ENCODE measurements at regions not wholly inside any gene's neighbourhood (a gene's known extent, or its start where the extent isn't known, plus 50 kb on each side); places are given as distances from the start of the nearest gene placed in this dataset.
"Not testable (repeated sequence)": the region's sequence is repeated elsewhere in the genome, so short reads cannot be mapped to it uniquely, and the experiment has no call there.

- DNase-seq, result no peak
These were observed 153.2 kb upstream of the THBS2 start for GRCh38 chr6:169406804-169407203.

DNA sequence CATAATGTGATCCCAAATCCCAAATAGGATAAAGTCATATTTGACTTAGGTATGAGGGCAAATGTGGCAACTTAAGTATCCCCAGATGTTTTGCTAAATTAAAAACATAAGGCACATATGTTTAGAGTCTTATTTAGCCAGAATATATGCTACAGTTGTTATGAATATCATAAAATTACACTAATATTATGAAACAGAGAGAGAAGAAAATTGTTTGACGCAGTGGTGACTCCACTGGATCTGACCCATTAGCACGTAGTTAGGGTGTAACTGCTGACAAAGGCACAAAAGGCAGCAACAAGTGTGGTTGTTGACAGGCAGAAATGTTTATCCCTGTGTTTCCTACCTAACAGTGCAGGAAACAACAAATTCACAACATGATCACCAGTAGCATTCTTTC lies 152.4 kb upstream of the THBS2 start:
- DNase-seq, result no peak

DNA sequence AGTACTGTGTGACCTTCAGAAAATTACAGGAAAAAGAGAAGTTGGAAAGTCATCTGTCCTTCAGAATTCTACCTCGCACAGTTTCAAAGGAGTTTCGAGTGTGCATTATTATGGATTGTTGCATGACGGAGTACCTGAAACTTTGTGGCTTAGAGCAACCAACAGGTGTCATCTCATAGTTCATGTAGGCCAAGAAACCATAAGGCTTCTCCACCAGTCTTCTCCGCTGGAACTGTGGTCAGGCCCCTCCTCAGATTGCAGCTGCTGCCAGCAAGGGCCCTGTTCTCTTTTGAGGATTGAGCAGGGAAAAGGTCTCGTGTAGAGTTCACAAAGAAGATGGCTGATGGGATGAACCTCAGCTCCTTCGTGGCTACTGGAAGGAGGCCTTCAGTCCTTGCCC lies 151.2 kb upstream of the THBS2 start:
- DNase-seq, result no peak

- no peak for DNase-seq
These were observed 144.9 kb upstream of the THBS2 start for GRCh38 chr6:169398342-169399105.

DNA sequence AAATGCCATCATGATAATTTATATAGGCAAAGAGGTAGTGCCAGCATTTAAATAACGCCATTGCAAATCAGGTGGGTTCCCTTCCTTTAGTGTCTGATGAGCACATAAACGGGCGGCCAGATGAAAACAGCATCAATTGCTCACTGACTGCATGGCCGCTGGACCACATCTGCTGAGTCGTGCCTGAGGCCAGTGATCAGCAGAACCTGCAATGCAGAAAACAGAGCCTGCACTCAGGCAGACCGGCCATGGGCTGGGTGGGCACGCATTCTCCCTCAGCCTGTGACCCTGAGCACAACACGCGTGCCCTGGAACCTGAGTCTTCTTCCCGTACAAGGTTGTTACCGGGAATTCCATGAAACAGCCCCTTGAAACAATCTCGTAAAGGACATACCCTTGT lies 144.0 kb upstream of the THBS2 start:
- DNase-seq, result no peak

DNA sequence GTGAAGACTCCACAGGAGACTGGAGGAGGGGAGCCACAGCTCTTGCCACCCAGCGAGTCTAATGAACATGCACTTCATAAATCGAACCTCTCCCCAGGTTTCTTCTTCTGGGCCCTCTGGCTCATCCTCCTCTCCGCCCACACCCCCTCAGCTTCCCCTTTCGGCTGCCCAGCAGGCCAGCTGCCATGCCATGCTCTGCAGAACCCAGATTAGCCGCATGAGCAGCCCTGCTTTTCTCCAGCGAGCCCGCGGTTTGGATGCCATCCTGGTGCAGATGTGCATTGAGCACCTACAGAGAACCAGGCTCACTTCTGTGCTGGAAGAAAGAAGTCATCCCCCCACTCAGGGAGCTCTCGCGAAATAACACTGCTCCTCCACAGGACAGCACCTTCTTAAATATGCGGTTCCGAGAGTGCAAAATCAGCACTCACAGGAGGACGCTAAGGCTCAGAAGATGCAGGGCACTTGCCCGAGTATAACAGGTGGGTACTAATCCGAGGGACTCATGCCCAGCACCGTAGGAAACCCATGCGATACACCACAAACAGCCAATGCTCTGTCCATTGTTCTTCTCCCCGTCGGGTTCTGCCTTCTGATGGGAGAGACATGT lies 143.0 kb upstream of the THBS2 start:
- no peak for DNase-seq

DNA sequence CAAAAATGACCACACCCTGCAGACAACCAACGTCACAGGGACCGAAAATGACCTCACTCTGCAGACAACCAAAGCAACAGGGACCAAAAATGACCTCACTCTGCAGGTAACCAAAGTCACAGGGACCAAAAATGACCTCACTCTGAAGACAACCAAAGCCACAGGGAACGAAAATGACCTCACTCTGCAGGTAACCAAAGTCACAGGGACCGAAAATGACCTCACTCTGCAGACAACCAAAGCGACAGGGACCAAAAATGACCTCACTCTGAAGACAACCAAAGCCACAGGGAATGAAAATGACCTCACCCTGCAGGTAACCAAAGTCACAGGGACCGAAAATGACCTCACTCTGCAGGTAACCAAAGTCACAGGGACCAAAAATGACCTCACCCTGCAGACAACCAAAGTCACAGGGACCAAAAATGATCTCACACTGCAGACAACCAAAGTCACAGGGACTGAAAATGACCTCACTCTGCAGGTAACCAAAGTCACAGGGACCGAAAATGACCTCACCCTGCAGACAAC lies 142.4 kb upstream of the THBS2 start:
- not testable (repeated sequence) for DNase-seq

GRCh38 chr6:169395080-169395805 lies 141.6 kb upstream of the THBS2 start:
- DNase-seq, result no peak

- DNase-seq, result no peak
These were observed 140.1 kb upstream of the THBS2 start for GRCh38 chr6:169393753-169394152.

DNA sequence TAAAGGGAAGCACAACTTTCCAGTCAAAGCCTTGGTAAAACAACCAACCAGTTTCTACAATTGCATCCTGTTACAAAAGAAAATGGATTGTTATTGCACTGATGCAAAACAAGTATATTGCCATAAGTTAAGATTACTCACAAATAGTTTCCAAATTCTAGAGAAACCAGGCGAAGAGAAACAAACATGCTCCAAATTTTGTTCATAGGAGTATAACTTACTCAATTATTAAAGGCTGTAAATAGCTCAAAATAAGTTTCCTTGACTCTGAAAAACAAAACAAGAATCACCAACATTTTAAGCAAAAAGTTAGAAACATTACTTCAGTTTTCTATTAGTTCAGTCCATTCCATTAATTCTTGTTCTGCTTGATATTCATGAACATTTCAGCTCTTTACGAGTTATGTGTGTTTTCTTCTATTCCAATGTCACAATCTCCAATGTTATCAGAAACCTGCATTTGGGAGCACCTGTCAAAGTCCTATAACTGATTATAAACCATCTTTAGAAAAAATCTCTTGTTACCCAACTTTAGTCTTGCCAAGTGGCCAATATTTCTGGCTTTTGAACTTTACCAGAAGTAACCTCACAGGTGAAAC lies 137.9 kb upstream of the THBS2 start:
- DNase-seq, result no peak

DNA sequence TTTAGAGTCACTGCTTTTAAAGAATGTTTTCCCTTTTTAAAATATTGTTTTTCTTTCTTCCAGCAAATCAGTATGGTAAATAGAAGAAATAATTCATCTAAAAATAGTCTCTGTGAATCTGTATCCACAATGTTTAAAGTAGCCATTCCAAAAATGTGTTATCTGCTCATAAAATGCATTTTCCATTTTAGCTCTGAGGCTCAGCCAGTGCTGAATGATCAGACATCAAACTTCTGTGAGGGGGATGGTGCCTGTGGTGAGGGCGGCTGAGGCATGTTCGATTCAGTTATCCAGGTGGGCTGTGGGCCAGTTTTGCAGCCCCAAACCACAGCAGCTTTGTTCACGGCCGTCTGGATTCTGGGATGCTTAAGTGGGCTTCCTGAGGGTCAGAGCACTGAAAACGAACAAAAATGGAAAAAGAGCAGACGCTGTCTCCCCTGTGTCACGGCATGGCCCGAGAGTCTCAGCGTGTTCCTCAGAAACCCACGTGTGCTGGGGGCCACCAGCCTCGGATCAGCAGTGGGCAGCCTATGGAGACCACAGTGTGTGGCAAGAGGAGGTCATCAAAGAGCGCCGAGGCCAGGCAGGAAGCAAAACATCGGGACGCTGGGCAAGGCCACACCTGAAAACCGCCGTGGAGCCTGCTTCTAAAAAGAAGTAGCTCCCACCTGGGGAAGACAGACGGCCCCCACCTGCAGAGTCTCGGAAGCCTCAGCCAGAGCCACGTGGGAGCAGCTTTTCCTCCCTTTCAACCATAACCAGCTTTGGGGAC lies 134.9 kb upstream of the THBS2 start:
- no peak for DNase-seq

DNA sequence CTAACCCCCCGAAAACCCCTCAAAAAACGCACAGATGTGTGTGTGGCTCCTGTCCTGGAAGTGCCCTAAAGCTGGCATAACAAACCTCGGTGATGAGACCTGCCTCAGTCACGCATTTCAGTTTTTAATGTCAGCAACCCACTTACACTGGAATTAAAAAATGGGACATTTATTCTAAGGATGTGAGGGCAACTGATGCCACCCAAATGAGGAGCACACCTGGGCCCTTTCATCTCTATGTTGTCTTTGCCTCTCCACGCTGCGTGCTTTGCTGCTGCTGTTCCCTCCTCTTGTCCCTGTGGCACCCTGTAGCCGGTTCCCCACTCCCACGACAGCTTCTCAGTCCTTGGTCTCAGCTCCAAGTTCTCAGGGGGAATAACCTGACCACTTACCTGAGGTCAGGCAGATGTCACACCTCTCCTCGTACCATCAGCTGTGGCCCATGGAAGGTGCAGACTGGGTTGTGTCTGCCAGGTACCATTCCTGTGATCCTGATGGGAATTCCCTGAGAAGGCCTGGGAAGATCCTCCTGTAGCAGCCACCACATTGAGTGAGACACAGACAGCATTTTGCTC lies 134.2 kb upstream of the THBS2 start:
- no peak for DNase-seq

DNA sequence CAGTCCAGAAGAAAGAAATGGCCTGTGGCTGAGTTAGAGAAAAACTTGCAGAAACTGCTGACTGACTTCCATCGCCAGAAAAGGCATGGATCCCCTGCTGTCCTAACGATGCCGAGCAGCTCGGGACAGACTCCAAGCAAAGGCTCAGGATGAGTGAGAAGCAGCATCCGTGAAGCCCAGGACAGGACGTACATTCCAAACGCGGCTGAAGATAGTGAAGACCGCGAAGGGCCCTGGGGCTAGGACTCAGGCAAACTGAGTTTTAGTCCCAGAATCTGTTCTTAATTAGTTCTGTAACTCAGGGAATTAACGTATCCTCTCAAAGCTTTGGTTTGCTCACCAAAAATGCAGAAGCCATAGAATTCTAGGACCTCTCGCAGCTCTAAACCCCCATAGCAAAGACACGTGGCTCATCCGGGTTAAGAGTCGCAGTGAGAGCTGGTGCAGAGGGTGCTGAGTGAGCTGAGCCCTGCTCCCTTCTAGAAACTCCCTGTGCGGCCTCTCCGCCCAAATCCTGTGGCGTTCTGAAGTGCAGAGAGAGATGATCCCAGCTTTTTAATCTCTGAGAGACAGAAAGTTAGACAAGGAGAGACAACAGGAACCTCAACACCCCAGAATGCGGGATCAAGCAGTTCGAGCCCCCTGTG lies 132.9 kb upstream of the THBS2 start:
- DNase-seq, result no peak

- no peak for DNase-seq
These were observed 131.7 kb upstream of the THBS2 start for GRCh38 chr6:169385237-169385880.

DNA sequence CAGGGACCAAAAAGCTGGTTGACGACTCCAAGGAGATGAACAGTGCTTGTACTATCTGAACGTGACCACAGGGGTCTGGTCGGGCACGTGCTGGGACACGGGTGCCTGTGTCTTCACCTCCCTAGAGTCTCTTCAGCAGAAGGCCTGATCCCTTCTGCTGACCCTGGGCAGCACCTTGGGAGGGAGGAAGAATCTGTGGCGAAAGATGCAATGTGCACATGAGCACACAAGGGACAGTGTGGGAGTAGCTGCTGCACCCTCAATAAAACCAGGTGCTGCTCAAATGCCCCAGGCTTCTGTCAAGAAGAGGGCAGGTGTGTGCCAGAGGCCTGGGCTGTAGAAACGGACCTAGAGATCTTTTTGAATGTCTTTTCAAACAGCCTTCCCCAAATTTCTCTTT lies 130.6 kb upstream of the THBS2 start:
- DNase-seq, result no peak

GRCh38 chr6:169383265-169383664 lies 129.6 kb upstream of the THBS2 start:
- no peak for DNase-seq

GRCh38 chr6:169382735-169383134 lies 129.1 kb upstream of the THBS2 start:
- DNase-seq, result no peak

DNA sequence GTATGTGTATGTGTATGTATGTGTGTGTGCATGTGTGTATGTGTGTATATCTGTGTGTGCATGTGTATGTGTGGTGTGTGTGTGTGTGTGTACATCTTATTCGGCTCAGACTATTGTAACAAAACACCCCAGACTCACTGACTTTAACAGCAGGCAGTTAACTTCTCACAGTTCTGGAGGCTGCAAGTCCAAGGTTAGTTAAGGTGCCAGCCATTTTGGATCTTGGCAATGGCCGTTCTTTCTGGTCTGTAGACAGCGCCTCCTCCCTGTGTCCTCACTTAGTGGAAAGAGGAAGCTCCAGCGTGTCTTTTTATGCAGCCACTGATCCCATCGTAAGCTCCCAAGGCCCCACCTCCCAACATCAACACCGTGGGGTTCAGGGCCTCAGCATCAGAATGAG lies 128.3 kb upstream of the THBS2 start:
- DNase-seq, result no peak

- DNase-seq, result no peak
These were observed 126.8 kb upstream of the THBS2 start for GRCh38 chr6:169380493-169380892.

DNA sequence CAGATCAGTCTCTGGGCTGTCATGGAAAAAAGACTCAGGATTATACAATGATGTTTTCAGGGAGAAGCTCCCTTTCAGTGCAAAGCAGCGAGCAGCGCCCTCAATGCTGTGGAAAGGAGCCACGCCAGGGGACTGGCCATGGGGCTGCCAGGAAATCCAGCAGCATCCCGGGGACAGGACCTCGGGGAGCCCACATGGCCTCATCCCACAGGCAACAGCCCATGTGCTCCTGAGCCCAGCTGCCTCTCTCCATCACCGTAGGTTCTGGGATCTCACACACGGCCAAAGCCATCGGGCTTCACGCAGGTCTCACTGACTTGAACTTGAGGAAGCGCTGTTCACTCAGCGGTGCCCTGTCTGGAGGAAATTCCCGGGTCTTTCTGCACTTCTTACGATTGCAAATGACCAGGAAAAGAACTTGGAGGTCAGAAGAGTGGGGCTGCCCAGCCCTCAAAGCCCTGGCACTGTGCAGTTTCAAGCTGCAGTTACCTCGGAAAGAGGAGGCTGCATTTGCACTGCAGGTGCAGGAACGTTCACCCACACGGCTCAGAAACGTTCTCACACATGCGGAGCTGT lies 125.9 kb upstream of the THBS2 start:
- no peak for DNase-seq
